ENCODE measurements at regions not wholly inside any gene's neighbourhood (a gene's known extent, or its start where the extent isn't known, plus 50 kb on each side); places are given as distances from the start of the nearest gene placed in this dataset.
A peak's percentile ranks its signal among the peaks of the same experiment; 100 is the strongest.

DNA sequence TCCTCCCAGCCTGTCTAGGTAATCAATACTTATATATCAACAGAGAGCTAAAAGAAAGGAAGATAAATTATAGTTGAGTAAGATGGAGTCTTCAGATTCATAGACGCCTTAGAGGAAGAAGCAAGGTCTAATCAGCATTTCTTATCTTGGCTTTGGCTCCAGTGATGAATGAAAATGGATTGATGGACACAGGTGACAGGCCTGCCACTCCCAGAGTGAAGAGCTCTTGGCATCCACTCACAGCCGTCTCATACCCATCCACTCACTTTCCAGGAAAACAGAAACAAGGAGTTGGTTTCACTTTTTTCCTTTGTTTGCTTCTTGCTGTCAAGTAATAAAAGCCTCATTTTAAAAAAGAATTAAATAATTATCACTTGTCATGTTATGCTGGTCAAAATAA lies 168.2 kb downstream of the MFSD1 start:
- TF ChIP-seq MXI1 (conservative IDR thresholded peaks at IDR 0.05; ENCODE audit: poor library complexity, severe bottlenecking) (no peak), CTCF (IDR thresholded peaks at IDR 0.05; ENCODE audit: poor library complexity, severe bottlenecking) (no peak), POLR2AphosphoS5 (IDR thresholded peaks at IDR 0.05) (no peak), EP300 (conservative IDR thresholded peaks at IDR 0.05; ENCODE audit: poor library complexity, severe bottlenecking) (peak; percentile 62)
- TF ChIP-seq, protein P1, sequence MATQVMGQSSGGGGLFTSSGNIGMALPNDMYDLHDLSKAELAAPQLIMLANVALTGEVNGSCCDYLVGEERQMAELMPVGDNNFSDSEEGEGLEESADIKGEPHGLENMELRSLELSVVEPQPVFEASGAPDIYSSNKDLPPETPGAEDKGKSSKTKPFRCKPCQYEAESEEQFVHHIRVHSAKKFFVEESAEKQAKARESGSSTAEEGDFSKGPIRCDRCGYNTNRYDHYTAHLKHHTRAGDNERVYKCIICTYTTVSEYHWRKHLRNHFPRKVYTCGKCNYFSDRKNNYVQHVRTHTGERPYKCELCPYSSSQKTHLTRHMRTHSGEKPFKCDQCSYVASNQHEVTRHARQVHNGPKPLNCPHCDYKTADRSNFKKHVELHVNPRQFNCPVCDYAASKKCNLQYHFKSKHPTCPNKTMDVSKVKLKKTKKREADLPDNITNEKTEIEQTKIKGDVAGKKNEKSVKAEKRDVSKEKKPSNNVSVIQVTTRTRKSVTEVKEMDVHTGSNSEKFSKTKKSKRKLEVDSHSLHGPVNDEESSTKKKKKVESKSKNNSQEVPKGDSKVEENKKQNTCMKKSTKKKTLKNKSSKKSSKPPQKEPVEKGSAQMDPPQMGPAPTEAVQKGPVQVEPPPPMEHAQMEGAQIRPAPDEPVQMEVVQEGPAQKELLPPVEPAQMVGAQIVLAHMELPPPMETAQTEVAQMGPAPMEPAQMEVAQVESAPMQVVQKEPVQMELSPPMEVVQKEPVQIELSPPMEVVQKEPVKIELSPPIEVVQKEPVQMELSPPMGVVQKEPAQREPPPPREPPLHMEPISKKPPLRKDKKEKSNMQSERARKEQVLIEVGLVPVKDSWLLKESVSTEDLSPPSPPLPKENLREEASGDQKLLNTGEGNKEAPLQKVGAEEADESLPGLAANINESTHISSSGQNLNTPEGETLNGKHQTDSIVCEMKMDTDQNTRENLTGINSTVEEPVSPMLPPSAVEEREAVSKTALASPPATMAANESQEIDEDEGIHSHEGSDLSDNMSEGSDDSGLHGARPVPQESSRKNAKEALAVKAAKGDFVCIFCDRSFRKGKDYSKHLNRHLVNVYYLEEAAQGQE (IDR thresholded peaks at IDR 0.05; ENCODE audit: borderline replicate concordance): no peak

All from neural cell (in vitro differentiated cells).